OCI-LY1 (cell line): ENCODE measurements at regions not wholly inside any gene's neighbourhood (a gene's known extent, or its start where the extent isn't known, plus 50 kb on each side); places are given as distances from the start of the nearest gene placed in this dataset.

Source experiments
- H2AFZ ChIP-seq: fragments of 200-600 bp; sonication (generic), shearing (Covaris generic); 2 replicates; pipeline ENCODE4 v1.6.0; 2014; ENCODE audit warnings: antibody characterized with exemption, mild to moderate bottlenecking, low read length
- H3F3A ChIP-seq: fragments of 200-600 bp; sonication (generic), shearing (Covaris generic); 2 replicates; pipeline ENCODE4 v1.6.0; 2014; ENCODE audit warnings: mild to moderate bottlenecking, antibody characterized with exemption, low read length, moderate library complexity; ENCODE audit not compliant: insufficient read depth
- H3K27ac ChIP-seq: fragments of 200-600 bp; sonication (generic); 2 replicates; pipeline ENCODE4 v1.5.1; 2014; ENCODE audit warnings: low read length, mixed run types, mild to moderate bottlenecking, low read depth; ENCODE audit not compliant: poor library complexity, severe bottlenecking
- H3K27me3 ChIP-seq: fragments of 200-600 bp; sonication (generic); 2 replicates; pipeline ENCODE4 v1.6.0; 2014; ENCODE audit warnings: antibody characterized with exemption, mild to moderate bottlenecking, low read length, moderate library complexity; ENCODE audit not compliant: insufficient read depth
- H3K36me3 ChIP-seq: fragments of 200-600 bp; sonication (generic); 2 replicates; pipeline ENCODE4 v1.6.1; 2014; ENCODE audit warnings: mild to moderate bottlenecking, antibody characterized with exemption, low read length, moderate library complexity, mixed read lengths; ENCODE audit not compliant: insufficient read depth
- H3K4me1 ChIP-seq: fragments of 200-600 bp; sonication (generic); 2 replicates; pipeline ENCODE4 v1.5.1; 2014; ENCODE audit warnings: mild to moderate bottlenecking, low read length, moderate library complexity; ENCODE audit not compliant: insufficient read depth, severe bottlenecking
- H3K4me2 ChIP-seq: fragments of 200-600 bp; sonication (generic), shearing (Covaris generic); 2 replicates; pipeline ENCODE4 v1.6.1; 2014; ENCODE audit warnings: low read length
- H3K4me3 ChIP-seq: fragments of 200-600 bp; sonication (generic); 2 replicates; pipeline ENCODE4 v1.5.1; 2014; ENCODE audit warnings: low read length, low read depth, mild to moderate bottlenecking, mixed read lengths; ENCODE audit not compliant: poor library complexity, severe bottlenecking
- H3K79me2 ChIP-seq: fragments of 200-600 bp; shearing (Covaris generic); 2 replicates; pipeline ENCODE4 v1.6.1; 2016; ENCODE audit warnings: mixed run types, low read length, mixed read lengths; ENCODE audit not compliant: insufficient read depth
- H3K9ac ChIP-seq: fragments of 200-600 bp; sonication (generic), shearing (Covaris generic); 2 replicates; pipeline ENCODE4 v1.6.1; 2014; ENCODE audit warnings: mild to moderate bottlenecking, low read length, mixed read lengths
- H3K9me2 ChIP-seq: fragments of 200-600 bp; sonication (generic), shearing (Covaris generic); 2 replicates; pipeline ENCODE4 v1.6.1; 2014; ENCODE audit warnings: low read depth, mild to moderate bottlenecking, low read length, mixed read lengths
- H3K9me3 ChIP-seq: fragments of 200-600 bp; shearing (Covaris generic); 2 replicates; pipeline ENCODE4 v1.6.1; 2014; ENCODE audit warnings: low read length, mixed read lengths
- H4K20me1 ChIP-seq: fragments of 200-600 bp; sonication (generic), shearing (Covaris generic); 2 replicates; pipeline ENCODE4 v1.6.0; 2016; ENCODE audit warnings: mild to moderate bottlenecking, low read length; ENCODE audit not compliant: insufficient read depth
- EZH2 ChIP-seq: fragments of 200-600 bp; sonication (generic), shearing (Covaris generic); IDR thresholded peaks from 2 replicates; pipeline ENCODE4 v1.8.0; 2017; ENCODE audit warnings: borderline replicate concordance, mixed run types, mild to moderate bottlenecking, antibody characterized with exemption, low read length, moderate library complexity, mixed read lengths
- TF ChIP-seq, protein P1 (sequence below): fragments of 200-600 bp; sonication (generic), shearing (Covaris generic); IDR thresholded peaks from 2 replicates; pipeline ENCODE4 v1.5.1; 2017; ENCODE audit warnings: mild to moderate bottlenecking, antibody characterized with exemption, low read length, moderate library complexity, mixed read lengths

DNA sequence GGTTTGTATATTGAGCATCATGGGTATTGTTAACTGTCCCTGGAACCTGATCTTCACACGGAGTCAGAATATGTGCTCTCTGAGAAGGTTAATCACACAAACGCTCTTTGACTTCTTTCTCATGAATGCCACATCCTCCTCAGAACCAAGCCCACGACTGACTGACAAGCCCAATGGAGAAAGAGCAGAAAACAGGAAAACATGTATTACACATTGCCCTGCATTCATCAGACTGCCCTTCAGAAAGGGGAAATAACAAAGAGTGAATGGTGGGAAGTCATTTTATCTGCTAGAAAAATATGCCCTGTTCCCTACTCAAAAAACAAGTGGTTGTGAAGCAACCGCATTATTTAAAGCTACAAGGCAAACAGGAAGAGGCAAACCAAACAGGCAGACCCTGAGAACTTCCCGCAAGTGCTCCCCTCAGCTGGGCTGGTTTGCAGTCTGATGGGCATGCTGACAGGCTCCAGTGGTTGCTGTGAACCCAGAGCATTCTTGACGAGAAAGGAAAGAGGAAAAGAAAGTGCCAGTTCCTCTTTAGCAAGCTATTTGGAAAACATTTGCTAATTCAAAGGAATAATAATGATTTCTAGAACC is 172.9 kb upstream of the SETBP1 start:
- H3K27ac ChIP-seq = peak overlapping the region; percentile 16
- H3K9ac ChIP-seq = no peak overlapping the region
- H3K4me1 ChIP-seq = peaks cover 6% of the 10 kb centered on the region
- TF ChIP-seq, protein P1, sequence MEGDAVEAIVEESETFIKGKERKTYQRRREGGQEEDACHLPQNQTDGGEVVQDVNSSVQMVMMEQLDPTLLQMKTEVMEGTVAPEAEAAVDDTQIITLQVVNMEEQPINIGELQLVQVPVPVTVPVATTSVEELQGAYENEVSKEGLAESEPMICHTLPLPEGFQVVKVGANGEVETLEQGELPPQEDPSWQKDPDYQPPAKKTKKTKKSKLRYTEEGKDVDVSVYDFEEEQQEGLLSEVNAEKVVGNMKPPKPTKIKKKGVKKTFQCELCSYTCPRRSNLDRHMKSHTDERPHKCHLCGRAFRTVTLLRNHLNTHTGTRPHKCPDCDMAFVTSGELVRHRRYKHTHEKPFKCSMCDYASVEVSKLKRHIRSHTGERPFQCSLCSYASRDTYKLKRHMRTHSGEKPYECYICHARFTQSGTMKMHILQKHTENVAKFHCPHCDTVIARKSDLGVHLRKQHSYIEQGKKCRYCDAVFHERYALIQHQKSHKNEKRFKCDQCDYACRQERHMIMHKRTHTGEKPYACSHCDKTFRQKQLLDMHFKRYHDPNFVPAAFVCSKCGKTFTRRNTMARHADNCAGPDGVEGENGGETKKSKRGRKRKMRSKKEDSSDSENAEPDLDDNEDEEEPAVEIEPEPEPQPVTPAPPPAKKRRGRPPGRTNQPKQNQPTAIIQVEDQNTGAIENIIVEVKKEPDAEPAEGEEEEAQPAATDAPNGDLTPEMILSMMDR = no peak
- no peak for TF ChIP-seq EZH2
- no peaks in the 10 kb centered on the region for H3K36me3 ChIP-seq
- H3K9me3 ChIP-seq = no peaks in the 10 kb centered on the region
- H3F3A ChIP-seq = no peaks in the 10 kb centered on the region
- no peak overlapping the region for H3K4me2 ChIP-seq
- no peak overlapping the region for H2AFZ ChIP-seq
- no peak overlapping the region for H3K4me3 ChIP-seq
- H3K79me2 ChIP-seq = no peaks in the 10 kb centered on the region
- H3K27me3 ChIP-seq = no peaks in the 10 kb centered on the region
- H4K20me1 ChIP-seq = no peaks in the 10 kb centered on the region
- H3K9me2 ChIP-seq = no peaks in the 10 kb centered on the region

DNA sequence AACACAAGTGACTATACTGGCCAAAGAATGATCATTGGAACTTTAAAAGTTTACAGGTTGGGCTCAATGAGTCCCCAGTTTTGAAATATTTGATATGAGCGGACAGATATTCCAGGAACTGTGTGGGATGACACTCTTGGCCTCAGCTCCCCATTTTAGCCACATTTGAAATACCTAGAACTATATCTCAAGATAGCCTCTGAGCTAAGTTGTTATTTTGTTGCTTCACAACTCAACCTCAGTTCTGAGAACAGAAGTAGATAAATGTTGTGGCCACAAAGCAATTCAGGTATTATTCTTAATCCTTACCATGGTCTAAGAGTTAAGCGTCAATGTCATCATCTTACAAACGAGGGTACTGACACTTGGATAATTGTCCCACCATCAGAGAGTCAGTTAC is 172.2 kb upstream of the SETBP1 start:
- H2AFZ ChIP-seq = no peak overlapping the region
- no peaks in the 10 kb centered on the region for H3K9me2 ChIP-seq
- no peak overlapping the region for H3K27ac ChIP-seq
- H3K4me1 ChIP-seq = peaks cover 6% of the 10 kb centered on the region
- no peak overlapping the region for H3K4me2 ChIP-seq
- no peak for TF ChIP-seq EZH2
- H3K27me3 ChIP-seq = no peaks in the 10 kb centered on the region
- H3K79me2 ChIP-seq = no peaks in the 10 kb centered on the region
- no peaks in the 10 kb centered on the region for H3K36me3 ChIP-seq
- H3K4me3 ChIP-seq = no peak overlapping the region
- H4K20me1 ChIP-seq = no peaks in the 10 kb centered on the region
- no peaks in the 10 kb centered on the region for H3K9me3 ChIP-seq
- no peak overlapping the region for H3K9ac ChIP-seq
- H3F3A ChIP-seq = no peaks in the 10 kb centered on the region

DNA sequence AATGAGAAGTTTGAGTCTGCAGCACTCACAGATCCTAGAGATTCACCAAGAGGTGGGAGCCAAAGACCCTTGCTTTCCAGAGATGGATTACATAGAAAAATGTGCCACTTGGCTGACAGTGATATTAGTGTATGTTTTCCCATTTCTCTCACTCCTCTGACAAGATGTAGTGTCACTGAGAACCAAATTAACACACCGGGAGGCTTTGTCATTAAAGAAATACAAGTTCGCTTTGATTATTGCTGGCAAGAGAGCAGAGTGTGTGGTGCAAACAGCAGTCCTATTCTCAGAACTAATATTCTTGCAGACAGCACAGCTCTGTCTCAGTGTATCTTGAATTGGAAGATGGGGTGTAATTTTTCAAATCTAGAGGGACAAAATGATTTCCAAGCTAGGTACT is 171.6 kb upstream of the SETBP1 start:
- Histone ChIP-seq H4K20me1 (no peaks in the 10 kb centered on the region), H3K27me3 (no peaks in the 10 kb centered on the region), H3K9me2 (no peaks in the 10 kb centered on the region), H2AFZ (no peak overlapping the region), H3F3A (no peaks in the 10 kb centered on the region), H3K4me3 (no peak overlapping the region), H3K36me3 (no peaks in the 10 kb centered on the region), H3K9ac (no peak overlapping the region), H3K4me1 (peaks cover 6% of the 10 kb centered on the region), H3K9me3 (no peaks in the 10 kb centered on the region), H3K79me2 (no peaks in the 10 kb centered on the region), H3K4me2 (no peak overlapping the region), H3K27ac (no peak overlapping the region)
- TF ChIP-seq EZH2 = no peak
- TF ChIP-seq, protein P1 = no peak

DNA sequence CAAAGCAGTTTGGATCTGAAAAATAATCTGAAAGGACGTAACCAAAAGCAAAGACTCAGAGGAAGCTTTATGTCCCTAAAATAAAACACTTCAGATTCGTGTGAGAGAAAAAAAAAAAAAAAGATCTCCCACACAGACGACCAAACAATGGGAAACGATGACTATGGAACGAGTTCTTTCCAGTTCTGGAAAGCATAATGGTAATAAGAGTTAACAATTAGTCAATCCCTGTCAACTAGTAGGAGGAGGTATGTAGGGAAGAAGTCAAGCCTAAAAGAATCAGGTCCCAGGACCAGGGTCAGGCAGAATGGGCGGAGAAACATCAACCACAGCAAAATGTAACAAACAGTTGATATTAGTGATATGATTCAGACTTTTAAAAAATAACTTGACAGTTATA is 170.3 kb upstream of the SETBP1 start:
- TF ChIP-seq, protein P1 = no peak
- no peak for TF ChIP-seq EZH2
- H3K27me3 ChIP-seq = no peaks in the 10 kb centered on the region
- H3K9me3 ChIP-seq = no peaks in the 10 kb centered on the region

More for the DNA sequence above, 170.3 kb upstream of the SETBP1 start:
- Histone ChIP-seq H3K4me3 (no peak overlapping the region), H2AFZ (no peak overlapping the region), H3K4me2 (no peak overlapping the region), H4K20me1 (no peaks in the 10 kb centered on the region), H3K36me3 (no peaks in the 10 kb centered on the region), H3F3A (no peaks in the 10 kb centered on the region), H3K27ac (no peak overlapping the region), H3K9ac (no peak overlapping the region), H3K9me2 (no peaks in the 10 kb centered on the region), H3K79me2 (no peaks in the 10 kb centered on the region), H3K4me1 (peaks cover 6% of the 10 kb centered on the region)
